GM21381 (cell line): ENCODE measurements at regions not wholly inside any gene's neighbourhood (a gene's known extent, or its start where the extent isn't known, plus 50 kb on each side); places are given as distances from the start of the nearest gene placed in this dataset.
"Not testable (repeated sequence)": the region's sequence is repeated elsewhere in the genome, so short reads cannot be mapped to it uniquely, and the experiment has no call there.

Source experiments
- ATAC-seq: cut with Tn5 transposase; IDR thresholded peaks from one replicate; pipeline ENCODE4 v1.9.1; 2021; ENCODE audit warnings: mild to moderate bottlenecking, moderate library complexity; ENCODE audit not compliant: unreplicated experiment

DNA sequence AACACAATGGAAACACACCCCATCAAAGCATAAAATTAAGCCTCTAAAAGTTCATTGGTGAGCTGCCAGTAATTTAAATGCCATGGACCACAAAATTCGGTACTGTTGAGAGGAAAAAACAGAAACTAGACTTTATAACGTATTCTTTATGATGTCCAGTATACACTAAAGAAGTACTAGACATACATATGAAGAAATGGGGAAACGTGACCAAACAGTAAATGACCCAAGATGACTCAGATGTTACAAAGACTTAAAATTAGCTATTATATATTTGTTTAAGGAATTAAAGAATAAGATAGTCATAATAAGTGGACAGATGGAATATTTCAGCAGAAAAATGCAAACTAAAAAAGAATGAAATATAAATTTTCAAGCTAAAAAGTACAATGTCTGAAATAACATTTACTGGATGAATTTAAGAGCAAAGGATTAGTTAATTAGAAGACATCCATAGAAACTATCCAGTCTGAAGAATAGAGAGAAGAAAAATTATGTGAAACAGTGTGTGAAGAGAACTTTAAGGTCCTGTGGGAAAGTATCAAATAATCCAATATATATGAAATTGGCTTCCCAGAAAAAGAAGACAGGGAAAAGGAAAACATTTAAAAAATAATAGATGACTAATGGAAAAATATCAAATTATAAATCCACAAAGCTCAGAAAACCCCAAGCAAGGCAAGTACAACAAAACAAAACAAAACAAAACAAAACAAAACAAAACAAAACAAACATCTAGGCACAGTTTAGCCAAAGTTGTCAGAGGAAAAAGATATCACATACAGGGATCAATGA lies 69.4 kb downstream of the SAMD9 start:
- ATAC-seq = no peak

DNA sequence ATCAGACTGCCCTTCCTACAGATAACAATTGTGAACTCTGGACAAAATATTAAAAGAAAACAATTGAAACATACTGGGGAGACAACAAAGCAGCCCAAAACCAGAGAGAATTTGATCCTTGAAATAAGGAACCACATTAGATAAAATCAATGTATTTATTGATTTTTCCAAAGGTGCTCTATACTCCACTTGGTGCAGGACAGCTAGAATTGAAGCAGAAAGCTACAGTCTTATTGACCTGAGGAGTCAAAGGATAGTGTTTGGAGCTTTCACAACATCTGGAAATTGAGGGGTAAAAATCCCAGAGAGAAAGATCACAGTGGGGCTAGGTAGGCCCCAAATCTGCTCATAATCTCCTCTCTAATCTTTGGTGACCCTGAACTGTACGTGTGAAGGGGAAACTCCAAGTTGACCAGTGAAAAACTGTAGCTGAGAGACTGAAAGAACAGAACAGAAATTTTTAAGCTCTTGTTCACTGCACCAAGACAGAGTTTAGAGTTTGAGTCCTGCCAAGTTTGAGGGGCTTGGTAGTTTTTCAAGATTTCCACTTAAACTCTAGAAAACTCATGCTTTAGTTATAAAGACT lies 70.2 kb downstream of the SAMD9 start:
- ATAC-seq = no peak

DNA sequence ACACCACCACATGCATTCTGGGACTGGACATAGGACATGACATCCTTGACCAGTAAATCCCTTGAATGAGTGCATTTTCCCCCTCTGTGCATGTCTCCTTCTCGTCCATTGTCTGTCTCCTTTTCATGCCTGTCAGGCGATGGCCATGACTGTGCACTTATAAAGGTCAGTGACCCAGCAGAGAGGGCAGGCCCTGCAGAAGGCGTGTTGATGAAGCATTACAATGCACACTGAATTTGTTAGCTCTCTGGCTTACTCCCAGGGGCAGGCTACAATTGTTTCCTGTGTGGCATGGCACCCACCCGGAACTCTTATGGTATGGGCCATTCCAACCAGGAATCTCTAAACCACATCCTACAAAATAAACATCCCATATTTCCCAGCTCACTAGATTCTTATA lies 71.1 kb downstream of the SAMD9 start:
- no peak for ATAC-seq

DNA sequence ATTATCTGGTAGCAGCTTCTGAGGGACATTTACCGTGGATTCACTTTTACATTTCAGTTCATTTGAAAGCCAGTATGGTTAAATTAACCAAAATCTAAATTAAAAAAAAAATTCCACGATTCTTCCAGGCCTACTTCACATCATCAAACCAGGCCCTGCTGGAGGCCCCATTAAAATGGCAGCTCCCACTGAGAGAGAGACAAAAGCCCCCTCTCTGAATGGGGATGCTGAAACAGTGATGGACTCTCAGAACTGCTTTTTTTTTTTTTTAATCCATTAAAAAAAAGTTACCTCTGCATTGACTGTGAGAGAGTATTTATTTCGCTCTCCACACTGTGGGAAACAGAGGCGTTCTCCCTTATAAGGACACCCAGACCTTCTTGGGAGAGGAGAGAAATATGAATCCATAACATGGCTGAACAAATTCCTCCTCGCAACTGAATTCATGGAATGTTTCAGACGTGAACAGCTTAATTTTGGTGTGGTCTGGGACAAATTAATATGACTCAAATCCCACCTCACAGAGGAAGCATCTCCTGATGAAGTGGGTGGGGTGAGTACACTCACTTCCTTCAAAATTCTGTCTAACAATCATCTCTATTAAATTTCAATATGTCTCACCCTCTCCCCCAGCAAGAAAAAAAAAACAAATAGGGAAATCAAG lies 73.5 kb downstream of the SAMD9 start:
- no peak for ATAC-seq

DNA sequence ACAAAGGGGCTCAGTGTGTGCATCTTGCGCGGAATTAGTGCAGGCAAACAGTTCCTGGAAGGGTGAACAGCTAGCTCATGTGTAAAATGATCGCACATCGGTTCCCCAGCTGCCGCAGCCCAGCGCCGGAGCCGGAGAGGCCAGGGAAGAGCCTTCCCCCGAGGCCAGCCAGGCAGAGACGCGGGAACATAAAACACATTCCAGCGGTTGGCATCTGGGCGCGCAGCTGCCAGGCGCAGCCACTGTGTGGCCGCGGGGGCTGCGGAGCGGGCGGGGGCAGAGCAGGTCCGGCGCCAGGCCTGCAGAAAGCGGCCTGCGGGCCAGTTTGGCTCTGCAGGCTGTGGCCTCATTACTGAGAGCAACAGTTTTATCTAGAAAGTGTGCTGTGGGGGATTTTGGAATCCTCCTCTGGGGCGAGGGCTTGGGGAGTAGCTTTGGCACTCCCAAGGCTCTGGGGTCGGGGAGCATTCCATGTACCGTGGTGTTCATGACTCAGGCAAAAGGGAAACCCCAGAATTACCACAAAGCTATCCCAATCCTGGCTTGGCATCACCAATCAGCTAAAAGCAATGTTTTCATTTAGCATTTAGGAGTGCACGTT lies 74.3 kb downstream of the SAMD9 start:
- no peak for ATAC-seq

DNA sequence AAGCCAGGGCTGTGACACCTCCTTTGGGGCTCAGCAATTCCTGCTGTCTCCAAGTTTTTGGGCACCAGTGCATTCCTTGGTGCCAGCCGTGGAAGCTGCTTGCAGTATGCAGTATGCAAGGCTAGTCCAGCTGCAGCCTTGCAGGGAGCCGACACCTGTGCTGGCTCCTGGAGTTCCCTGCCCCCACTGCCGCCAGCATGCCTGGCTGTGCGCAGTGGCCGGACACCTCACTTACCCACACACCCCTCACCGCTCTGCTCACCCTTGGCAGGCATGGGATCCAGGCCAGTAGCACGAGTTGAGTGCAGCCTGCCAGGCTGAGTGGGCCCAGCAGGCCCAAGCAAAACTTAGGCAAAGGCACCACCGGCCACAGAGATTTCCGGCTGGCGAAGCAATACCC lies 77.4 kb downstream of the SAMD9 start:
- ATAC-seq = no peak

DNA sequence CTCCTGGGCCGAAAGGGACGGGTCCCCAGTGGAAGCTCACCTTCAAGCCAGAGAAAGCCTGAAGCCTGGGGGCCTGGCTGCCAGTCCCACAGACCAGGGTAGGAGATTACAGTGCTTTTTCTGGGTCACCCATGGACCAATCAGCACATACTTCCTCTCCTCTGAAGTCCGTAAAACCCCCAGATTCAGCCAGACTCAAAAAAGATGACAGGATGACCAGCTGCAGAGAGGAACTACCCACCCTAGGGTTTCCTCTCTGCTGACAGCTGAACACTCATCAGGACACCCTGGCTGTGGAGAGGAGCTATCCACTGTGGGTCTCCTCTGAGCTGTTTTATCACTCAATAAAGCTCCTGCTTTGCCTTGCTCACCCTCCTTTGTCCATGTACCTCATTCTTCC lies 78.0 kb downstream of the SAMD9 start:
- no peak for ATAC-seq

DNA sequence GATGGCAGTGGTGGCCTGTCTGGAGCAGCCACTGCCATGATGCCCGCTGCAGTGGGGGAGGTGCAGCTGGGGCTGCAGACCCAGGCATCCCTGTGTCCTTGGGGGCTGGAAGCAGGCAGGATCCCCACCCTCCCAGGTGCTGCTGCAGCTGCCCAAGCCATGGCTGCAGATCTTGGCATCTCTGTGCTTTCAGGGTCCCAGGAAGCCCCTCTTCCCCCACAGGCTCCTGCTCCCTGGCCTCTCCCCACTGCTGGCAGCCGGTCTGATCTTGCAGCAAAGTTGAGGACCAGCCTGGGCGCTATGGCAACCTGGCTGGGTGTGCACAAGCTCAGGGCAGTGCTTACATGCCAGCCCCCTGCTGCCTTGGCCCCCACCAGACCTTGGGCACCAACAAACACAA lies 78.5 kb downstream of the SAMD9 start:
- ATAC-seq = no peak

DNA sequence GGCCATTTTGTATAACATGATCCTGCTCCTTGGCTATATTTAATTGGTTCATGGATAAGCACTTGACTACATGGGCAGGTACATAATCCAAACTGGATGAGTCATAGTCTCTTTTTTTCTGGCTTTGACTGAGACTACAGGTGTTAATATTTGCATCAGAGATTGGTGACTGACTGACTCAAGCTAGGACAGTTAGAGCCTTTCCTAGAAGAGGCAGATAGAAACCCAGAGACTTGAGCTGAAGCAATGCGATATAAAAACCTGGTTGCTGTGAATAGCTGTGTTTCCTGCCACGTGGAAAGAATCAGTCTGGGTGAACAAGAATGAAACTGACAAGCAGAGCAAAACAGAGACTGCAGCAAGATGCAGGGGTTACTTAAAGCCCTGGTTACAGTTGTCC lies 81.0 kb downstream of the SAMD9 start:
- peak; percentile 87 for ATAC-seq

DNA sequence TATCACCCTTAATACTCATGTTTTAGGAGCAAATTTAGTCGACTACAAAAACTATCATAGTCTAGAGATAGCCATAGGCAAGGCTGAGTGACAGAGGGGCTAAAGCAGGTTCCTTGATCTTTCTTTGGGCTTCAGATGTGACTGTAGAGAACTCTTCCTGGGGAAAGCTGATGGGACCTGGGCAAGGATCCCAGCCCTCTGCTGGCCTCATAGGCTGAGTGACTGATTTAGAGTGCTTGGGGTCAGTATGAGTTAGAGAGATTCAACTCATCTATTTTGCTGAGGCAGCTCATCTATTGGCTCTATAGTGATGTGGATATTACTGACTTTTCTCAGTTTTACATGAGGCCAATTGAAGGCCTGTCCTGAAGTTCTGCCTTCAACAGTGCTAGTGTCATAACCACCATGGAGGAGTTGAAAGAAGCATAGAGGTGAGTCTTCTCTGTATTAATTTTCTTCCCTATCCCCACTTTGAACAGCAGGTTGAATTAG lies 81.6 kb downstream of the SAMD9 start:
- ATAC-seq = no peak

DNA sequence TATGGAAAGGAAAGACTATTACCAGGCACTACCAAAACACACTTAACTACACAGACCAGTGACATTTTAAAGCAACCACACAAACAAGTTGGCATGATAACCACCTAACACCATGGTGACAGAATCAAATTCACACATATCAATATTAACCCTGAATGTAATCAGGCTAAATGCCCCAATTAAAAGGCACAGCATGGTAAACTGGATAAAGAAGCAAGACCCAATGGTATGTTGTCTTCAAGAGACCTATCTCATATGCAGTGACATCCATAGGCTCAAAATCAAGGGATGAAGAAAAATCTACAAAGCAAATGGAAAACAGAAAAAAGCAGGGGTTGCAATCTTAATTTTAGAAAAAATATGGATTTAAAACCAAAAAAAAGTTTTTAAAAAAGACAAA lies 86.0 kb downstream of the SAMD9 start:
- no peak for ATAC-seq

DNA sequence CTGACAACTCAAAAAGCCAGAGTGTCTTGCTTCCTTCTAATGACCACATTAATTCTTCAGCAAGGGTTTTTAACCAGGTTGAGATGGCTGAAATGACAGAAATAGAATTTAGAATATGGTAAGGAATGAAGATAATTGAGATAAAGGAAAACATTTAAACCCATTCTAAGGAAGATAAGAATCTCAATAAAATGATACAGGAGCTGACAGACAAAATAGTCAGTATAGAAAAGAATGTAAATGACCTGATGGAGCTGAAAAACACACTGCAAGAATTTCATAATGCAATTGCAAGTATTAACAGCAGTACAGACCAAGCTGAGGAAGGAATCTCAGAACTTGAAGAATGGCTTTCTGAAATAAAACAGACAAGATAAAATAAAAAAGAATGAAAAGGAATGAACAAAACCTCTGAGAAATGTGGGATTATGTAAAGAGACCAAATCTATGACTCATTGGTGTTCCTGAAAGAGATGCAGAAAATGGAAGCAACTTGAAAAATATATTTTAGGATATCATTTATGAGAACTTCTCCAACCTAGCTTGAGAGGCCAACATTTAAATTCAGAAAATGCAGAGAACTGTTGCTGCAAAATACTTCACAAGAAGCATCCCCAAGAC lies 87.1 kb downstream of the SAMD9 start:
- no peak for ATAC-seq

DNA sequence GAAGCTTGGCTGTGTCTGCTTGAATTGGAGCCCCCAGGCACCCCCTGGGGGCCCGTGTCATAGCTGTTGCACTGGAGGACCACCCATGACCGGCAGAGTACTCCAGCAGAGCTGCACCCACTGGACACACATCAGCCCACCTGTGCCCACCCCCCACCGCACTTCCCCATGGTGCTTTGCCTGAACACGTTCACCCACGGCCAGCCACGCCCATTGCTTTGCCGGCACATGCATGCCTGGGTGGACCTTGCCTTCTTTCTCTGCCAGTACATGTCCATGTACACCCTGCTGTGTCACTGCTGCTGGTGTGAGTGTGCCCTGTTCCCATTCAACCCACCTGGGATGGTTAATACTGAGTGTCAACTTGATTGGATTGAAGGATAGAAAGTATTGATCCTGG lies 88.7 kb downstream of the SAMD9 start:
- ATAC-seq = no peak

DNA sequence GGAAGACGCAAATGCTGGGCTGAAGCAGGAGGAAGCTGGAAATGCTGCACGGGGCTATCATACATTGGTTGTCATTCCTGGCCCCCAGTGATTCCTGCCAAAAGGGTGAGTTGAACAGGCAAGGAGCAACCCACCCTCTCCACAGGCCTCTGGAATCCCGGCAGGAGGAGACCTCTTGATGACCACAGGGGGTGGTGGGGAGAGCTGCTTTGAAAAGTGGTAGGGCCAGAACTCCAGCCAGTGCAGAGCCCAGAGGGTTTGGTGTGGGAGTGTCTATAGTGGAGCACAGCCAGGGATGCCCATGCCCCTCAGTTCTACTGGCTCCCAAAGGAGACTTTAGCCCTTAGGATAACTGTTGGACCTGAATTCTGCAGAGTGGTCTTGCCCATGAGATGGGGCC lies 89.2 kb downstream of the SAMD9 start:
- ATAC-seq = no peak

DNA sequence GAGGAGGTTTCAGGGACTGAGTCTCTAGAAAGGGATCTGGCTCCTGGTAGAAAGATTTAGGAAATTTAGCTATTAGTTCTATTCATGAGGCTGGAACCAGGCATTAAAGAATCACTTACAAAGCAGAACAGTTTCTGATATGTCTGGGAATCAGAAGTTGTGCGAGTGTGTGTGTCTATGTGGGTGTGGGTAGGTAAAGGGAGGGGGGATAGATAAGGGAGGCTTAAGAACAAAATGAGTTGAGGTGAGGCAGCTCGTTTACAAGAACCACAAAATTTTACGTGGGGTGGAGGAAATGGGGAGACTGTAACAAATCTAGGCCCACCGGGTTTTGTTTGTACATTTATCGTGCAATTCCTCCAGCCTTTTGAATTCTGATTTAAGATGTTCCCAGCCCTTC lies 90.7 kb downstream of the SAMD9 start:
- no peak for ATAC-seq

DNA sequence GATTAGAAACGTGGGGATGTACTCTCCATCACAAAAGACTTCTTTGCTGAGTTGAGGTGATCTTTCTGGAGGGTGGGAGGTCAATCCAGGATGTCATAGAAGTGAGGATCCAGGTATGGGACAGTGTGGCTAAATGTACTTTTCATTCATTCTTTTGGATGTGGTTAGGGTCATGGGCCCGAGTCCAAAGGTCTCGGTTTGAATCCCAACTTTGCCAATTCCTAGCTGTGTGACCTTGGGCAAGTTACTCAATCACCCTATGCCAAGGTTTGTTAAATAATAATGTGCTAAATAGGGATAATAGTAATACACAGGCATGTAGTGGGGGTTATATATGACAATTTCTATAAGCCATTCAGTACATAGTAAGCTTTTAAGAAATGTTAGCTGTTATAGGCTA lies 91.4 kb downstream of the SAMD9 start:
- no peak for ATAC-seq

DNA sequence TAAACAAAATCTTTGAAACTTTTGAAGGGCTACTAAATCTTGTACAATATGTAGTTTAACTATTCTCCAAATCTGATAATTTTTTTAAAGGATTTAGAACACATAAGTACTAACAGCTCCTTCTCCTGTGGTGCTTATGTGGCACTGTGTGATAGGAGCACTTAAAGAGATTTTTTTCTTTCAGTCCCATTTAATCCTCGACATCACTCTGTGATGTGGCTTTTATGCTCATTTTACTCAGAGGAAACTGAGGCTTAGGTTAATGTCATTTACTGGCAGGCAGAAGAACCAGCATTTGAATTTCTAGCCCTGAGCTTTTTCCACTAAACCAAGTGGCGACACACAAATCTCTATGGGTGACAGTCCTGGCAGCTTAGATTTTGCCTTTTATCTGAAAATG lies 92.4 kb downstream of the SAMD9 start:
- ATAC-seq = no peak

DNA sequence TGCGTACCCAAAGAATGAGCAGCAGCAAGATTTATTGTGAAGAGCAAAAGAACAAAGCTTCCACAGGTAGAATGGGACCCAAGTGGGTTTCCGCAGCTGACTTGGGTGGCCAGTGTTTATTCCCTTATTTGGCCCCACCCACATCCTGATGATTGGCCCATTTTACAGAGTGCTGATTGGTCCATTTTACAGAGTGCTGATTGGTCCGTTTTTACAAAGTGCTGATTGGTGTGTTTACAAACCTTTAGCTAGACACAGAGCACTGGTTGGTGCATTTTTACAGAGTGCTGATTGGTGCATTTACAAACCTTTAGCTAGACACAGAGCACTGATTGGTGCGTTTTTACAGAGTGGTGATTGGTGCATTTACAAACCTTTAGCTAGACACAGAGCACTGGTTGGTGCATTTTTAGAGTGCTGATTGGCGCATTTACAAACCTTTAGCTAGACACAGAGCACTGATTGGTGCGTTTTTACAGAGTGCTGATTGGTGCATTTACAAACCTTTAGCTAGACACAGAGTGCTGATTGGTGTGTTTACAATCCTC lies 94.8 kb downstream of the SAMD9 start:
- ATAC-seq = not testable (repeated sequence)

DNA sequence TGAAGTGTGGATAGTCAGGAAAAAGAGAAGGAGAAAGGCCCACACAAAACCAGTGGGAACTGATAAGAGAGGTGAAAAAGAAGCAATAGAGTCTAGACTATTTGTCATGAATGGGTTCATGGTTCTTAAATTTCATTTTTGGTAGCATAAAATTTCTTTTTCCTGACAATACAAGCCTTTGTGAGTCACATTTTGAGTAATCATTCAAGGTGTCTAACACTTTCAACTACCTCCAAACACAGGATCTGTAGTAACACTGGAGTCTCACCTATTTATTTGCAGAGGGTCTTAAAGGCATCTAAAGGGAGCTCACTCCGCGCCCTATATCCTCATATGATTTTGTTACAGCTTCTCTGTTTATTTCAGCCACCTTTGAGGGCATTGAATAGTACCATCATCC lies 96.0 kb downstream of the SAMD9 start:
- no peak for ATAC-seq

DNA sequence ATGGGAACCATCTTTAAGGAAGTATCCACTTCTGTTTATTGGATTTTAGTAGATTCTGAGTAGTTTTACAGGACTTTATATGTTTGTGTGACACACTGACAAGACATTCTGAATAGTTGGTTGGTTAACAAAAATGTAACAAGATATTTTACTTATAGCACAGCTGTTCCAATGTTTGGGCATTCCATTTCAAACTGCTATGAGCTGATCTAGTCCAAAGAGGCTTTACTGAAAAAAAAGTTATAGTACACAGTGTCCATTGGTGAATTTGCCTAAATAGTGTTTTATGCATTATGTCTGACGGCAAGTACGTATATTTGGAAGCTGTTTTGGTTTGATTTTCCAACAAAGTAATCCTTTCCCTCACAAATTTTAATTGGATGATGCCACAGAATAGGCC lies 99.1 kb downstream of the SAMD9 start:
- ATAC-seq = no peak
